Trophoblast cell (in vitro differentiated cells and primary cell): ENCODE measurements at regions not wholly inside any gene's neighbourhood (a gene's known extent, or its start where the extent isn't known, plus 50 kb on each side); places are given as distances from the start of the nearest gene placed in this dataset.

Source experiments
- DNase-seq, 2 donors: peaks; one replicate each; pipeline ENCODE4 v3.0.0-alpha.2; 2016
- H2AFZ ChIP-seq: 2 replicates; pipeline ENCODE4 v1.6.1; 2013; ENCODE audit warnings: low read length, moderate library complexity, mild to moderate bottlenecking; ENCODE audit not compliant: insufficient read depth, poor library complexity
- H2AK5ac ChIP-seq: 2 replicates; pipeline ENCODE4 v1.6.1; 2013; ENCODE audit warnings: mild to moderate bottlenecking, low read length
- H2BK120ac ChIP-seq: 2 replicates; pipeline ENCODE4 v1.6.1; 2013; ENCODE audit warnings: low read length, mild to moderate bottlenecking, moderate library complexity; ENCODE audit not compliant: insufficient read depth, poor library complexity
- H2BK12ac ChIP-seq: 2 replicates; pipeline ENCODE4 v1.6.1; 2013; ENCODE audit warnings: mild to moderate bottlenecking, low read length, moderate library complexity
- H2BK5ac ChIP-seq: 2 replicates; pipeline ENCODE4 v1.6.1; 2013; ENCODE audit warnings: low read length, low read depth, moderate library complexity, mild to moderate bottlenecking; ENCODE audit not compliant: poor library complexity
- H3K14ac ChIP-seq: 2 replicates; pipeline ENCODE4 v1.6.1; 2013; ENCODE audit warnings: mild to moderate bottlenecking, low read length
- H3K18ac ChIP-seq: 2 replicates; pipeline ENCODE4 v1.6.1; 2013; ENCODE audit warnings: mild to moderate bottlenecking, low read length
- H3K23ac ChIP-seq: 2 replicates; pipeline ENCODE4 v1.6.1; 2013; ENCODE audit warnings: low read length
- H3K27ac ChIP-seq: 2 replicates; pipeline ENCODE4 v1.5.1; 2013; ENCODE audit warnings: low read depth, mild to moderate bottlenecking, inconsistent platforms, low read length, moderate library complexity
- H3K27me3 ChIP-seq: 2 replicates; pipeline ENCODE4 v1.6.1; 2013; ENCODE audit warnings: inconsistent platforms, mild to moderate bottlenecking, low read length, moderate library complexity; ENCODE audit not compliant: insufficient read depth
- H3K36me3 ChIP-seq, 2 experiments: 1 replicate in 1 of 2; 2 replicates in 1 of 2; pipeline ENCODE4 v1.6.1; 2013; ENCODE audit warnings: low read length in 2 of 2, mild to moderate bottlenecking in 2 of 2, moderate library complexity in 1 of 2; ENCODE audit not compliant: insufficient read depth in 2 of 2, control insufficient read depth in 1 of 2
- H3K4ac ChIP-seq: 2 replicates; pipeline ENCODE4 v1.6.1; 2013; ENCODE audit warnings: low read depth, mild to moderate bottlenecking, low read length, moderate library complexity
- H3K4me1 ChIP-seq, 2 experiments: 1 replicate in 1 of 2; 2 replicates in 1 of 2; pipeline ENCODE4 v1.6.1; 2013; ENCODE audit warnings: low read length in 2 of 2, mild to moderate bottlenecking in 2 of 2, moderate library complexity in 1 of 2; ENCODE audit not compliant: insufficient read depth in 2 of 2, control insufficient read depth in 1 of 2
- H3K4me2 ChIP-seq: 2 replicates; pipeline ENCODE4 v1.6.1; 2013; ENCODE audit warnings: inconsistent platforms, mild to moderate bottlenecking, low read length, moderate library complexity
- H3K4me3 ChIP-seq: 2 replicates; pipeline ENCODE4 v1.5.1; 2013; ENCODE audit warnings: mild to moderate bottlenecking, low read depth, low read length, inconsistent platforms
- H3K79me1 ChIP-seq: one replicate; pipeline ENCODE4 v1.6.1; 2013; ENCODE audit warnings: low read length
- H3K79me2 ChIP-seq: 2 replicates; pipeline ENCODE4 v1.6.1; 2013; ENCODE audit warnings: low read length, mild to moderate bottlenecking; ENCODE audit not compliant: control insufficient read depth, insufficient read depth, poor library complexity
- H3K9ac ChIP-seq: 2 replicates; pipeline ENCODE4 v1.6.1; 2013; ENCODE audit warnings: mild to moderate bottlenecking, low read length
- H3K9me3 ChIP-seq: 2 replicates; pipeline ENCODE4 v1.6.1; 2013; ENCODE audit warnings: low read depth, mild to moderate bottlenecking, control low read depth, inconsistent platforms, low read length; ENCODE audit not compliant: insufficient read depth
- H4K12ac ChIP-seq: 2 replicates; pipeline ENCODE4 v1.6.1; 2013; ENCODE audit warnings: low read depth, mild to moderate bottlenecking, low read length, moderate library complexity
- H4K8ac ChIP-seq: 2 replicates; pipeline ENCODE4 v1.6.1; 2013; ENCODE audit warnings: low read depth, mild to moderate bottlenecking, low read length, moderate library complexity
- H4K91ac ChIP-seq: one replicate; pipeline ENCODE4 v1.6.1; 2013; ENCODE audit warnings: low read depth, mild to moderate bottlenecking, low read length, moderate library complexity
- WGBS: extraction: QIAGEN DNeasy Blood & Tissue Kit; methylation state at CpG from one replicate; pipeline ENCODE4 v1.1.7; 2013; ENCODE audit warnings: missing lambda C conversion rate; ENCODE audit not compliant: insufficient read length, insufficient coverage; ENCODE audit errors: extremely low coverage; 5-methylcytosine and 5-hydroxymethylcytosine counted together

DNA sequence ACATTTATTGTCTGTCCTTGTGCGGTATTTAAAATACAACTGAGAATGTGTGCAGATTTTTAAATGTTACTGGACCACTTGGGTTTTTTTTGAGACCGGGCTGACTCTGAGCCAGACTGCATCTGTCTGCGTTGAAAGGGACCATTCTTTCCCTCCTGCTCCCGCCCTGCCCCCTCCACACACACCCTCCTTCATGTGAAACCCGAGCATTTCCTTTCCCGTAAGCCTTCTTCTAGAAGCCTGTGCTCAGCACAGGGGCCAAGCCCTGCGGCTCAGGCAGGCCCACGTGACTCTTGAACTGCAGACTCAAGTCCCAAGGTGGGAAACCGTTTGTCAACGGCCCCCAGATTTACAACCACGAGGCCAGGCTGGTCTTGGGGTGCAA, 82.7 kb upstream of the FOXC1 start:
- H4K8ac ChIP-seq, result no peak overlapping the region

DNA sequence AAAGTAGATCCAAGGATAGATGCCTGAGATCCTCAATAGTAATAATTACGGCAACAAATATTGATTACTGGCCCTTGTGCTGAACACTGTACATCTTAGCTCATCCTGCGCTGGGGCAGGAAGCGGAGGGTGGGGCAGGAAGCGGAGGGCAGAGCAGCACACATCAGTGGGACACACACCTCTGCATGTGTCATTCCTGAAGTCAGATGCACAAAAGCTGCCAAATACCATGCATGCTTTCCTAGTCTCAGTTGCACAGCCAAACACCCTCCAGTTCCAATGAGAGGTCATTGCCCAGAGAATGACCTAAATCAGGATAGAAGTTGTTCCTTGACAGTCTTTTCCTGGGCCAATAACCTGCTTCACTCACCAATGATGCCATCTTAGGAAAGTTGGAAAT, 74.4 kb upstream of the FOXC1 start:
- no peak overlapping the region for H2AFZ ChIP-seq
- H3K36me3 ChIP-seq, result no peaks in the 10 kb centered on the region
- H4K12ac ChIP-seq, result no peak overlapping the region
- no peak overlapping the region for H3K14ac ChIP-seq
- no peak overlapping the region for H4K8ac ChIP-seq
- no peaks in the 10 kb centered on the region for H3K79me1 ChIP-seq
- H3K9ac ChIP-seq, result no peak overlapping the region
- H3K79me2 ChIP-seq, result no peaks in the 10 kb centered on the region
- H4K91ac ChIP-seq, result no peak overlapping the region
- no peak overlapping the region for H3K4me2 ChIP-seq
- no peaks in the 10 kb centered on the region for H3K27me3 ChIP-seq
- H3K18ac ChIP-seq, result no peak overlapping the region
- WGBS, result no CpG with 5 or more reads among the region's 4 CpGs
- H3K23ac ChIP-seq, result no peak overlapping the region
- no peak overlapping the region for H3K4me3 ChIP-seq
- no peak overlapping the region for H3K4ac ChIP-seq
- no peaks in the 10 kb centered on the region for H3K4me1 ChIP-seq
- DNase-seq, result no peak
- no peak overlapping the region for H2BK12ac ChIP-seq
- no peak overlapping the region for H2AK5ac ChIP-seq
- H3K9me3 ChIP-seq, result peaks cover under 1% of the 10 kb centered on the region
- H2BK5ac ChIP-seq, result no peak overlapping the region
- H3K27ac ChIP-seq, result no peak overlapping the region
- no peak overlapping the region for H2BK120ac ChIP-seq

More for the DNA sequence above, 82.7 kb upstream of the FOXC1 start:
- no peak overlapping the region for H2BK120ac ChIP-seq
- no peak overlapping the region for H3K18ac ChIP-seq
- H3K14ac ChIP-seq, result no peak overlapping the region
- H2BK5ac ChIP-seq, result no peak overlapping the region
- H3K4me1 ChIP-seq, result peaks cover 2 to 9% of the 10 kb centered on the region in 2 experiments
- H3K27ac ChIP-seq, result no peak overlapping the region
- no peak overlapping the region for H3K4me3 ChIP-seq
- no peak overlapping the region for H4K91ac ChIP-seq
- H2AFZ ChIP-seq, result no peak overlapping the region
- H2AK5ac ChIP-seq, result no peak overlapping the region
- H3K4me2 ChIP-seq, result no peak overlapping the region
- H3K27me3 ChIP-seq, result no peaks in the 10 kb centered on the region
- no peaks in the 10 kb centered on the region for H3K79me2 ChIP-seq
- DNase-seq, result no peak
- no peak overlapping the region for H4K12ac ChIP-seq
- no peaks in the 10 kb centered on the region for H3K36me3 ChIP-seq
- no peaks in the 10 kb centered on the region for H3K79me1 ChIP-seq
- no peak overlapping the region for H3K4ac ChIP-seq
- H2BK12ac ChIP-seq, result no peak overlapping the region
- no peak overlapping the region for H3K23ac ChIP-seq
- peaks cover 5% of the 10 kb centered on the region for H3K9me3 ChIP-seq
- no CpG with 5 or more reads among the region's 11 CpGs for WGBS
- no peak overlapping the region for H3K9ac ChIP-seq

DNA sequence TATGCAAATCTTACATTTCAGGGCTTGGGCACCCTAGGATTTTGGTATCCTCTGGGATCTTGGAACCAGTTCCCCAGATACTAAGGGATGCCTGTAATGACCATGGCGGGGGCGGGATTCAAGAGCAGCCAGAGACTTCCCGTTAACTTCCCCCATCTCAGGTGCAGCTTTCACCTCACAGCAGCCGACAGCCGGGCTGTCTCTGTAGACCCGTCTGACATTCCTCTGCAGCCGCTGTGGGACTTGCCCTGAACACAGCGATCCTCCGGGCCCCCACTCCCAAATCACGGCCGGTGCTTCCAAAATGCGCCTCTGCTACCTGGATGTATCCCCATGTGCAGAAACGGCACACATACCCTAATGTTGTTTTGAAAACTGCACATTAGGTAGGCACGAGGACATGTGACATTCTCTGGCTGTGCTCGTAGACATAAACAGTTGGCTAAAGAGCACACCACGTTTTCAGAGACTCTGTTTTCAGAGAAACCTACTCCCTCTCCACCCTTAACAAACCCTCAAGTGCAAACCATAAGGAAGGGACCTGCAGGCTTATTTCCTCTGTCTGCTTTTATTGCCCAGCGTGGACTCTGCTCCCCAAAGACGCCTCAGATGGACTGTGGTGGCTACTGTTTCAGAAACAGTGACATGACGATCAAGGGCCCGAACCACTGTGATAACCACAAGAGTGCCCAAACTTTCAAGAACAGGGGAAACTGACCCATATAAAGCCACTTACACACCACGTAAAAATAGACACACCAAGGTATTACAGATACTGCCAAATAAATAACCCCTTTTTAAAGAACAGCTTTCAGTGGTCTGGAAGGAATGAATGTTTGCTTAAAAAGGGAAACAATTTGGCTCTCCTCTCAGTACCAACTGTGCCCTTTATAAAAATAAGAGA, 72.9 kb upstream of the FOXC1 start:
- Histone ChIP-seq H3K23ac (no peak overlapping the region), H3K14ac (no peak overlapping the region), H2BK120ac (no peak overlapping the region), H3K27ac (no peak overlapping the region), H3K4ac (no peak overlapping the region), H3K79me2 (no peaks in the 10 kb centered on the region), H3K36me3 (no peaks in the 10 kb centered on the region), H3K4me1 (no peaks in the 10 kb centered on the region), H3K4me3 (peak overlapping the region; percentile 1), H2AFZ (no peak overlapping the region), H2AK5ac (no peak overlapping the region), H3K79me1 (no peaks in the 10 kb centered on the region), H2BK5ac (no peak overlapping the region), H4K91ac (no peak overlapping the region), H2BK12ac (no peak overlapping the region), H3K27me3 (no peaks in the 10 kb centered on the region), H3K9ac (no peak overlapping the region), H4K8ac (no peak overlapping the region), H3K9me3 (peaks cover 1% of the 10 kb centered on the region), H3K4me2 (no peak overlapping the region), H4K12ac (no peak overlapping the region), H3K18ac (no peak overlapping the region)
- DNase-seq, result no peak
- WGBS, result no CpG with 5 or more reads among the region's 21 CpGs

DNA sequence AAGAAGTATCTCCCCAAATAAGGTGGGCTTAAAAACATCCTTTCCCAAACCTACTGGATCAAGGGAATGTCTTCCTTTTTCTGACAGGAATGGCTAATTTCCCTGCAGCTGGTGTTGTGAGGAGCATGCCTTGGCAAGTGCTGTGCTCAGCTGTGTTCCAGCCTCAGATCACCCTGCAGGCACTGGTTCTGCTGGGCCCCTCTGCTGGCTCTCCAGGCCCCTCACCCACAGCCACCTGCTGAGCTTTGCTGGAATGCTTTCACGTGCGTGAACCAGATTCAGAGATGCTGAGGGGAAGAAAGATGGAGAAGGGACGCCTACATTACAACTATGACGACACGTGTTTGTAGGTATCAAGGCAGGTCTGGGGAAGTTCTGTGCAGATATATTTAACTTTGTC, 71.3 kb upstream of the FOXC1 start:
- Histone ChIP-seq H4K12ac (no peak overlapping the region), H3K79me1 (no peaks in the 10 kb centered on the region), H3K27ac (no peak overlapping the region), H2BK120ac (no peak overlapping the region), H4K8ac (no peak overlapping the region), H3K4me1 (no peaks in the 10 kb centered on the region), H3K36me3 (no peaks in the 10 kb centered on the region), H3K9ac (no peak overlapping the region), H3K14ac (no peak overlapping the region), H3K18ac (no peak overlapping the region), H4K91ac (no peak overlapping the region), H2BK5ac (no peak overlapping the region), H3K4me3 (no peak overlapping the region), H3K4ac (no peak overlapping the region), H3K23ac (no peak overlapping the region), H3K79me2 (no peaks in the 10 kb centered on the region), H2AFZ (no peak overlapping the region), H3K9me3 (peaks cover 1% of the 10 kb centered on the region), H2BK12ac (no peak overlapping the region), H2AK5ac (no peak overlapping the region), H3K4me2 (no peak overlapping the region), H3K27me3 (no peaks in the 10 kb centered on the region)
- no CpG with 5 or more reads among the region's 5 CpGs for WGBS
- DNase-seq, result no peak
